OCI-LY7 (cell line): ENCODE measurements at regions not wholly inside any gene's neighbourhood (a gene's known extent, or its start where the extent isn't known, plus 50 kb on each side); places are given as distances from the start of the nearest gene placed in this dataset.

ENCODE experiments used
- CTCF ChIP-seq: fragments of 200-600 bp; sonication (generic); conservative IDR thresholded peaks from 2 replicates; pipeline ENCODE4 v1.5.1; 2014; ENCODE audit warnings: mild to moderate bottlenecking, antibody characterized with exemption, low read length, moderate library complexity, mixed read lengths
- EZH2phosphoT487 ChIP-seq: fragments of 200-600 bp; sonication (generic); IDR thresholded peaks from 2 replicates; pipeline ENCODE4 v1.6.1; 2018; ENCODE audit warnings: low read depth, borderline replicate concordance, mild to moderate bottlenecking, mixed run types, antibody characterized with exemption, low read length, moderate library complexity, mixed read lengths

- no peak for TF ChIP-seq CTCF
- no peak for TF ChIP-seq EZH2phosphoT487
These were observed 624.1 kb downstream of the PKHD1 start for GRCh38 chr6:51463321-51463720.
